ENCODE measurements at regions not wholly inside any gene's neighbourhood (a gene's known extent, or its start where the extent isn't known, plus 50 kb on each side); places are given as distances from the start of the nearest gene placed in this dataset.

DNA sequence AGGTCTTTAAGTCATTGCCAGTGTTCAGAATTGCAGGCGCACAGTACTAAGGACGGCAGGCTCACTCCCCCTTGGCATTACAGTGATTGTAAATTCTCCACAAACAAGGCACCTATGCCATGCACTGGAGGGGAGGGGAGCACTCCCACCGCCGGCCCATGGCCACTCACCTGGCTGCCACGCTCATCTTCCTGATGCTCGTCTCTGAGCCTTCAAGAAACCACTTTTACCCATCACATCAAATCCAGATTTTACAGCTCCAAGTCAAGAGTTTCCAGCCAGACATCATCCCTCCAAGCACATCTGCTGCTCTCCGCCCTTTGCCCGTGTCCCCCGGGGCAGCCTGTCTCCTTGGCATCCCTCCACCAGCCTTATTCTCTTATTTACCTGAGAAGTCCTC lies 350.2 kb upstream of the SHH start:
- no peak for DNase-seq (ENCODE audit: low read depth in 2 of 3, low spot score in 1 of 3)

DNA sequence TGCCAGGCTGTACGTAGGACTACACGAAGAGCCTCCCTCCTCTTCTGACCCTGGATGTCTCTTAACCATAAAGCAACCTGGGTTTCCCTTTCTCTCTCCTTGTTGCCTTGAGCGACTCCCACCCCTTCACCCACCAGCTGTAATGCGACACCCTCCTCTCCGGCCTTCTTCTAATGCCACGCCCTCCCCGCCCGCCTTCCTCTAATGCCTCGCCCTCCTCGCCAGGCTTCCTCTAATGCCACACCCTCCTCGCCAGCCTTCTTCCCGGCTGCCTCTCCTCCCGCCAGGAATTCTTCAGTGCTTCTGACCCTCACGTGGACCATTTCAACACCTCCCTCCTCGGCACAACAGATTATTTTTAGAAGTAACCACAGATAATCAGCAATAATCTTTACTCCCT lies 348.5 kb upstream of the SHH start:
- no peak for DNase-seq (ENCODE audit: low read depth in 2 of 3, low spot score in 1 of 3)

DNA sequence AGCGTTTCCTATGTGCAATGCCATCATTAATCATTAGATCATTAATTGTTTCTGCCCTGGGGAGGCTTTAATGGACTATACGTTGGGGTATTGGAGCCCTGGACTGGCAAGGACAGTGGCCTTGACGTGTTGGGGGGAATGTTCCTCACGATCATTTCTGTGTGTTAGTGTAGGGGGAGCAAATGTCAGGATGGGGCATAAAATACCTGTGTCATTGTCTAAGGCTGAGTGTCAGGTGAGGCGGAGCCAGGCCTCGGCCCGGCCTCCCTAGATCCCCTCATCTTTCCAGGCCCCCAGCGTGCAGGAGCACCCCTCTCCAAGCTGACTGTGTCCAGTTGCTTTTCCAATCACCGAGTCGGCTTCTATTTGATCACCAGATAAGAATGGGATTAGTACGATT lies 346.4 kb upstream of the SHH start:
- DNase-seq (ENCODE audit: low read depth in 2 of 3, low spot score in 1 of 3), result no peak

DNA sequence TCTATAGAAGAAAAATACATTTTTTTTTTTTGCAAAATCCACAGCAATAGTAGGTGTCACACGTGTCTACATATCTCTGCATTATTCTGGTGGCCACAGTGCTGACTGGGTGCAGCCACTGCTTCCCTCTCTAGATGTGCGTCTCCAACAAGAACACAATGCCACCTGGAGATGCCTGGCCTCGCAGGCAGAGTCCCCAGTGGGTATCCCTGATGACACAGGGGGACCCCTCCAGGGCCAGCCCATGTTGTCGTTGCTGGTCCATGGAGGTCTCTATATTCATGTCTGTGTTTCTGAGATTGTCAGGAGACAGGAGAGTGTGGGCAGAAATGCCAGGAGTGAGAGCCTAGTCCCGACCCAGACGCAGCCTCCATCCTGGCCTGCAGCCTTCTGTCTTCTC lies 345.9 kb upstream of the SHH start:
- DNase-seq (ENCODE audit: low read depth in 2 of 3, low spot score in 1 of 3), result no peak

DNA sequence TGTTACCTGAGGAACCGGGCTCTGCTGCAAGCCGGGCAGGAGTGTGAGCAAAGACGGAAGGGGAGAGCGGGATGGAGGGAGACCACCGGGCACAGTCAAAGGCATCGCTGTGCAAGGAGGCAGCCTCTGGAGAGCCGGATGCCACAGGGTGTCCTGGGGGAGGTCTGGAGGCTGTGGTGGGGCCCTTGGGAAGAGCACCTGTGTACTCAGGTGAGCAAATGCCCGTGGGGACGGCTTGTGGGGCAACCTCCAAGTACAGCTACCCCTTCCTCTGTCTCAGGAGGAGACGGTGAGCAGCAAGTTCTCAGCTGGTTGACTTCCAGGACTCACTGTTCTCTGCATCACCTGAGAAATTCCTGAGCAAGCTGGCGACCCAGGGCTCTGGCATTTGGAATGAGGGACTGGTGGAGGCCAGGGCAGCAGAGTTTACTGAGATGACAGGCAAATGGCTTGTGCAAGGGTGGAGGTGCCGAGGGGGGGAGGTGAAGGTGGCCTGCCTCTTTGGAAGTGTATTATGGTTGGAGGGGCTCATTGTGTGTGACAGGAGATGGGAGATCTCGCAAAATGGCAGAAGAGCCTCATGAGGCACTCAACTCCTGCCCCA lies 345.2 kb upstream of the SHH start:
- no peak for DNase-seq (ENCODE audit: low read depth in 2 of 3, low spot score in 1 of 3)

DNA sequence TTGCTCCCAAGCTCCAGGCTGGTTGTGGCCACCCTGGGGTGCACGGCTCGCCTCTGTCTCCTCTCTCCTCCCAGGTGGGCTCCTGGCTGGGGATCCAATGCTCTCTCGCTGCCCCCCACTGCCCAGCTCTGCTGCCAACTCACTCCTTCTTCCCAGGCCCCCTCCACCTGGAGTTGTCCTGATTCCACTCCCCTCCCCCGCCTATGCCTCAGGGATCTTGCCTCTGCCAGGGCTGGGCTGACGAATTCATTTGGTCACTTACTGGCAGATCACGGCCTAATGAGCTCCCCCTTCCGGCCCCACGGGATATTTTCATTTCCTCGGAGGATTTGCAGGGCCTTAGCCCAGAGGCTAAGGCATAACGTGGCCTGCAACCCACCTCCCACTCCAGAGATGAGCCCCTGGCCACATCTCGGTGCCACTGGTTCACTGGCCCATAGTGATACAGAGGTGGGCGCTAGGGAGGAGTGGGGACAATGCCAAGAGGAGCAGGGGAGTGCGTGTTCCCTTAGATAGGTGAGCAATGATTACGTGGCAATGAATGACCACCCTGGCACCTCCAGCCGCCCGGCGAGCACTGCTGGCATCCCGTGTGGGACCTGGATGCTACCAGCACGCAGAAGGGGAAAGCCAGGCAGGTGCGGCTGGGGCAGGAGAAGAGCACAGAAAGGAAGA lies 344.6 kb upstream of the SHH start:
- DNase-seq (ENCODE audit: low read depth in 2 of 3, low spot score in 1 of 3), result no peak

DNA sequence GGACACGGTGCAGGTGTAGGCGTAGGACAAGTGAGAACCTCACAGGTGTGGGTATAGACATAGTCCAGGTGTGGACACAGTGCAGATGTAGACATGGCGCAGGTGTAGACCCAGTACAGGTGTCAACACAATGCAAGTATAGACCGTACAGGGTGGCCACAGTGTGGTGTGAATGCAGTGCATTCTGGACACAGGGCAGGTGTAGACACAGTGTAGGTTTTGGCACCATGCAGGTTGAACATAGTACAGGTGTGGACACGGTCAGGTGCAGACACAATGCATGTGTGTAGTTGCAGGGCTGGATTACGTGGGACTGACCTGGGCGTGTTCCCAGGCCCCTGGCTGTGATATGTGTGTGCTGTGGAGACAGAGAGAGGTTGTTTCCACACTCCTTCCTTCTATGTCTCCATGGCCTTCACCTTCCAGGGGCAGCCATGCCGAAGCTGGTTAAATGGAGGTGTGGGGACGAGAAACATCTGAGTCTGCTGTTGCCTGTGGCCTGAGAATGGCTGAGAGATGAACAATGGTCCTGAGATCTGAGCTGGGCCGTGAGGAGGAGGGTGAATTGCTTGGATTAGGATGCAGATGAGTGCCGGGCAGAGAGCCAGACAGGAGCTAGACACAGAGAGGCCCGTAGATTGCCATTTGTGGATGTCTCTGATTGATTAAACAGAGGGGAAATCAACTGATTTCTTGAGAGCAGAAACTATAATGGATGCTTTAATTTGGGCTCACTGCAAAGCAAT lies 343.9 kb upstream of the SHH start:
- DNase-seq (ENCODE audit: low read depth in 2 of 3, low spot score in 1 of 3), result no peak

DNA sequence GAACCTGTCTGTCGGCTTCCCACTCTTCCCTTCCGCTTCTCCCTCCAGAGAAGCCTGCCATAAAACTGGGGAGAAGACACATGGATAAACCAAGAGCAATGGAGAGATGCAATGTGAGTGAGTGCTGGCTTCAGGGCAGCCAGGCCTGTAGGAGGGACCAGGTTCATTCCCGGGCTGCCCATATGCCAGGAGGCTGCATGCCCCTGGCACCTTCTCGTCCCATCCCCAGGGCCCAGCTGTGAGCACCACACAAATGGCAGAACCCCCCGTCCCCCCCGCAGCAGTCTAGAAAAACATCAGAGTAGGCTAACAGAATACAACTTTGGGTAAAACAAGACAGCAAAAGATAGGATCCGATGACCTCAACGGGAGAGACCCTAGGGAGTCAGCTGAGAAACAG lies 341.3 kb upstream of the SHH start:
- DNase-seq (ENCODE audit: low read depth in 2 of 3, low spot score in 1 of 3), result no peak

DNA sequence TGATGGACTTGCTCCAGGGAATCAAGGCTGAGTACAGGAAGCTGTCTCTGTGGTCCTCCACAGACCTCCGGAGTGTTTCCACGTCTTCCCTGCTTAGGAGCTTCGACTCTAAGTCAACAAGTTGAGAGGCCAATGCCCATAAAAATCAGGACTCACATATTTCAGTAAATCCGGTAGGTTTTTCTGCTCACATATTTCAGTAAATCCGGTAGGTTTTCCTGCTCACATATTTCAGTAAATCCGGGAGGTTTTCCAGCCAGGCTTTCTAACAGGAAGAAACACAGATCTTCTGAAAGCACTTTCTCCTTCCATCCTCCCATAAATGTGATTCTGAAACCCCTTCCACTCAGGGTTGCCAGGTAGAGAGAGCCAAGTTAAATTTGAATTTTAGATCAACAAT lies 340.1 kb upstream of the SHH start:
- no peak for DNase-seq (ENCODE audit: low read depth in 2 of 3, low spot score in 1 of 3)

DNA sequence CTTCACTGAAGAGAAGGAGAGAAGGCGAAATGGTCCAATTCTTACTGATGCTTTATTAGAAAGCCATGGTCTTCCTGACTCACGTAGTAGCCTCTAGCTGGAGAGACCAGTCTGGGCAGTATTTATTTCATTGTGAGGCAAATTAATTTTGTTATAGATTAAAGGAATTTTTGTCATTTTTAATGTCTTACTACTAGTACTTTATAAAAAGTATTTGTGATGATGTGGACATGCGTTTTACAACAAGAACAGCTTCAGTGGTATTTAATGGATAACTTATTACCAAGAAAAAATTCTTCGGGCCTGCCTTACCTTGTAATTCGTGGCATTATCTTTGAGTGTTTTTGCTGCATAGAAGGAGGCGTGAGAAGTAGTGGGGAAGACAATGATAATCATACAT lies 339.4 kb upstream of the SHH start:
- DNase-seq (ENCODE audit: low read depth in 2 of 3, low spot score in 1 of 3), result no peak

DNA sequence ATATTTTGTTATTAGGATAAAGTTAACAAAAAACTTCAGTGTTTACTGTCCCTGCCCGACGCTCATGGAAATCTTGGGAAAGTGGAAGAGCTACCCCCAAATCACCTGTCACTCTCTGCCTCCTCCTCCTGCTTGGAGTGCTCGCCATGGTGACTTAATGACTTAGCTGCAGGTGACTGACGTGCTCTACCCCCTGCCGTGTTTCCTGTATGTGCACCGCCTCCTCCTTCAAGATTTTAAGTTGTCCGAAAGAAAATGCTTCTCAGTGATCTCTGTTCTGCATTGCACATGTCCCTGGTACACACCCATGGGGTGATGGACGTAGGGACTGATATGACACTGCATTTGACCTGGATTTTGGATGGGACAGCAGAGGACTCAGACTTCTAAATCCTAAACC lies 338.8 kb upstream of the SHH start:
- no peak for DNase-seq (ENCODE audit: low read depth in 2 of 3, low spot score in 1 of 3)

DNA sequence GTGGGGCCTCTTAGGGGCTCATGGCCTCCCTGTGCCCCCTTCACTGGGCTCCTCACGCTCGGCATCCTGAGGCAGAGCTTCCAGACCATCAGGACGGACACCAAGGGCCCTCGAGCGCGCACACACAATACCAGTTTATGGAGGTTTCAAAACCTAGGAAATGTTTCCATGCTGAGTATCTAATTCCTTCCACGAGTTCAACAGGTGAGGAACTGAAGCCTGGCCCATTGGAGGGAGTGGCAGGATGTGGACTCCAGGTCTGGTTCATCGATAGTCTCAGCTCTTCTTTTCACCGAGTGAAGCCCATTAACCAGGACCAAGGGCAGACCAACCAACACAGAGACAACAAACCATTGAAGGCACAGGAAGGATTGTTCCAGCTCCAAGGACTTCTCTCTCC lies 336.7 kb upstream of the SHH start:
- no peak for DNase-seq (ENCODE audit: low read depth in 2 of 3, low spot score in 1 of 3)

DNA sequence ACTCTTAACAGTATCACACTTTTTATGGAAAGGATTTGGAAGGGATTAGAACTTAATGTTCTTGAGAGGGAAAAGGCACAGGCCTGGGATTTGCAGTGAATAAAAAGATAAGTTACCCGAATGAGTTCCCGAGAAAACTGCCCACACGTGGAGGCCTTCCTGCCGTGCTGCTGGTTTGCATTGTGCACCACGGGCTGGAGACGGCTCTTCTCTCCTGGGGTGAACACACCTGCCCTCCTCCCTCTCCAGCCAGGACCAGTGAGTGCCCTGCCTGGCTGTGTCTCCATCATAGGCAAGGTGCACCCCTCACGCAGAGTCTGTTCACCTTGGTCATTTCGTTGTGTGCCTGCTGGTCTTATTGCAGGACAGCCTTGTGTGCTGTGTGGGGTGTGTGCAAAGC lies 336.3 kb upstream of the SHH start:
- DNase-seq (ENCODE audit: low read depth in 2 of 3, low spot score in 1 of 3), result no peak

DNA sequence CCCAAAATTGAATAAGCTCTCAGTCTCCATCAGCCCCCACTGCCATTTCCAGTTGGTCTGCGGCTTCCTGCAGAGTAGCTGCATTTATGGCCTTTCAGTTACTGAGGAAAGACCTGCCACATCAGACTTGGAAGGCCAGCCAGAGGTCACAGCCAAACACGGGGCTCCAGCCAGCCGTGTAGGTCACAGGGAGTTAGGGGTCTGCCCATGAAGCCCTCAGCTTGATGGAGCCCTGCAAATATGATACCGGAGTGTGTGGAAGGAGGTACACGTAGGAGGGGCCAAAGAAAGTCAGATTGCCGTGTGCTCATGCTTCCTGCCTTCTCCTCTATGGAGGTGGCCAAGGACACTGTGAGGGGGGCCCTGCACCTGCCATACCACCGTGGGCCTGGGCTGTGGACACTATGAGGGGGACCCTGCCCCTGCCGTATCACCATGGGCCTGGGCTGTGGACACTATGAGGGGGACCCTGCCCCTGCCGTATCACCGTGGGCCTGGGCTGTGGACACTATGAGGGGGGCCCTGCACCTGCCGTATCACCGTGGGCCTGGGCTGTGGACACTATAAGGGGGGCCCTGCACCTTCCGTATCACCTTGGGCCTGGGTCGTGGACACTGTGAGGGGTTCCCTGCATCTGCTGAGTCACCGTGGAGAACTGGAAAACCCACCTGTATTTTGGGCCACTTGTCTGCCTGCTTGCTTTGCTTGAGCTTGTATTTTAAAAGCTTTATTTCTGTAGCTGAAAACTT lies 335.7 kb upstream of the SHH start:
- no peak for DNase-seq (ENCODE audit: low read depth in 2 of 3, low spot score in 1 of 3)

DNA sequence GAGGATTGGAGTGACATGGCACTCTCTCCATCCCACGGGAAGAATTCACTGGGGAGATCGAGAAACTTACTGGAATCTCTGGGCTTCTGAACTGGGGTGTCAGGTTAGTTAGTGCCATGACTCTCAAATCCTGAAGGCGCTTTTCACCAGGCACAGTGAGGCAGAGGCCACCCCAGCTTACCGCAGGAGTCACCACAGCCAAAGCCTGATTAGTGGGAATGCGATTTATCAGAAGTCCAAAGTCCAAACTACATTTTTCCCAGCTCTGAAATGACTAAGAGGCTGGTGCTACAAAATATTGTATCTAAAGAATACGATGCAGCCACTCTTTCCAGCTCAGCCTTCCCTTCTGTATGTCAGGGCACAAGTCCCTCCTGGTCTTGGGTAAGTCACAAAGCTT lies 334.8 kb upstream of the SHH start:
- no peak for DNase-seq (ENCODE audit: low read depth in 2 of 3, low spot score in 1 of 3)

DNA sequence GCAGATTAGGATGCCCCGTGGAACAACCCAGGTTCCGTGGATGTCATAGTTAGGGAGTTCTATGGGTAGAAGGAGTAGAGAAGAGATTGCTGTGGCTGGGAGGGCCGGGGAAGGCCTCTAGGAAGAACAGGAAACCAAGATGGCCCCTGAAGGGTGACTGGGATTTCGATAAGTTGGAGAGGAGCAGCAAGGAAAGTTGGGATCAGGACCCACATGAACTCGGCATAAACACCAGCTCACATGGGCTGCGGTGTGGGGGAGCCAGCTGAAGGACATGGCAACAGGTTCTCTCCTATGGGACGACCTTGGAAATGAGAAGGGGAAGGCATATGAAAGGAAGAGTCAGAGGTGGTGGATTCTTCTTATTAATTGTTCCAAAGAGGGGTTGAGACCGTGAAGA lies 333.7 kb upstream of the SHH start:
- no peak for DNase-seq (ENCODE audit: low read depth in 2 of 3, low spot score in 1 of 3)

DNA sequence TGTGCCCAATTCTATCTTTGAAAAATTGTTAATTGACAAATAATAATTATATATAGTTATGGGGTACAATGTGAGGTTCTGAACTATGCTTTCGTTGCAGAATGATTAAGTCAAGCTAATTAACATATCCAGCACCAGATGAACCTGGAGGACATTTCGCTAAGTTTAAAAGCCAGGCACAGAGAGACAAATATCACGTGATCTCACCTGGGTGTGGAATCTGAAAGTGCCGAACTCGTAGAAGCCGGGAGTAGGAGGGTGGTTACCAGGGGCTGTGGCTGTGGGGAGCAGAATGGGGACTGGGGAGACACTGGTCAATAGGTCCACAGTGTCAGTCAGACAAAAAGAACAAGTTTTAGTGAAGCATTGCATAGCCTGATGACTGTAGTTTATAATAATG lies 332.9 kb upstream of the SHH start:
- no peak for DNase-seq (ENCODE audit: low read depth in 2 of 3, low spot score in 1 of 3)

DNA sequence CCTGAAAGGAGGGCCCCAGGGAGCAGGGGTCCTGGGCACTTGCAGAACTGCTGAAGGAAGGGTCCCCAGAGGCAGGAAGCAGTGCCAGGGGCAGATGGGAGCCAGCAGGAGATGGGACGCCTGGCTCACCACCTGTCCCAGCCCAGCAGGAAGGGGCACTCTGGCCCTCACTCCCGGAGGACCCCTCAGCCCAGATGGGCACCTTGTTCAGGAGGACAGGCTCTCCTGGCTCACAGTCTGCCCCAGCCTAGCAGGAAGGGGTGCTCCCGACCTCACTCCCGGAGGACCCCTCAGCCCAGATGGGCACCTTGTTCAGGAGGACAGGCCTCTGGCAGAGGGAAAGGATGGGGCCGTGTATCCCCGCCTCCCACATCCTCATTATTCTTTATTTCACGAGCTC lies 331.4 kb upstream of the SHH start:
- DNase-seq (ENCODE audit: low read depth in 2 of 3, low spot score in 1 of 3), result no peak

DNA sequence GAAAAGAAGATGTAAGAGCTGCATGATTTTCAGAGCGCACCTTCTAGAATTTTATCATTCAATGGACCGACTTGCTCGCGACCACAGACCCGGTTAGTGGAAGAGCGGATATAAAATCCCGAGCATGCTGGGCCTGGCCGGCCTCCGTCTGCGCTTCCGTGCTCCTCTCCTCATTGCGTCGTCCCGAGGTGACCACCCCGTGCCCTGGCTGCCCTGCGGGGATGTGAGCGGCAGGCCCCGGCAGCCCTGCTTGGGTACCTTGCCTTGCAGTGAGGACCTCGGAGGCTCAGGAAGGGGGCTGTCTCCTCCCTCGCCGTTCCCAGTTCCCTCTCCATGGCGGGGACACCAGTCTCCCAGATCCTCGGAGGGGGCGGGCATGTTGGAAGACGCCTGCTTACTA lies 330.9 kb upstream of the SHH start:
- no peak for DNase-seq (ENCODE audit: low read depth in 2 of 3, low spot score in 1 of 3)

DNA sequence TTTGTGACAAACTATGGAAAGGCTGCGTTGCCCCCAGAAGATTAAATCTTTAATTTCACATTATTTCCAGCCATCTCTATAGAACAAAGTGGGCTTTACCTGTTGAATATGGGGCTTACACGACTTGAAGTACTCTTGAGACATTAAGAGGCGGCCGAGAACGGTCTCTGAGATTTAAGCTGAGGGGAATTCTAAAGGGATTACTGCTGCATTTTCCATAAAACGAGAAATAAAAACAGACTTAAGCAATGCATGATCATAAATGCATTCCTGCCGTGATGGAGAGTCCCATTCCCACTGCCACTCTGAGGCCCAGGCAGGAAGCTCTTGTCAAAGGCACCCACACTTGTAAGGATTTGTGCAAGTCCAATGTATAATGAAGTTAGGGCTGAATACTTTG lies 329.7 kb upstream of the SHH start:
- DNase-seq (ENCODE audit: low read depth in 2 of 3, low spot score in 1 of 3), result no peak

DNA sequence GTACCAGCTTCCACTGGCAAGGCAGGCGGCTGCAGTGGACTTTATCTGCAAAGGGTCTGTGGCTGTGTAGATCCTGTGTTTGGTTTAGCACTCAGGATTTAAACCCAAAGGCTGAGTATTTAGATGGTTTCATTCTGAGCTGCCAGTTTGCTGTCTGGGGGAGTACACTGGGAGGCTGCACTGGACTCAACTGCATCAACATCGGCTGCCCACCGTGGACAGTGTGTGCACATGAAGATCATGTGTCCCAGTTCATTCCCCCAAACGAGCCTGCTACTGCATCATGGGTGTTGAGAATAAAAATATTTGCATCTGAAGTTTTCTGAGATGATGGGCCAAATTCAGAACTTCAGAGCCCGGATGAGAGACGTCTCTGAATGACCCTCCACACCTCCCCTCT lies 328.6 kb upstream of the SHH start:
- DNase-seq (ENCODE audit: low read depth in 2 of 3, low spot score in 1 of 3), result no peak

DNA sequence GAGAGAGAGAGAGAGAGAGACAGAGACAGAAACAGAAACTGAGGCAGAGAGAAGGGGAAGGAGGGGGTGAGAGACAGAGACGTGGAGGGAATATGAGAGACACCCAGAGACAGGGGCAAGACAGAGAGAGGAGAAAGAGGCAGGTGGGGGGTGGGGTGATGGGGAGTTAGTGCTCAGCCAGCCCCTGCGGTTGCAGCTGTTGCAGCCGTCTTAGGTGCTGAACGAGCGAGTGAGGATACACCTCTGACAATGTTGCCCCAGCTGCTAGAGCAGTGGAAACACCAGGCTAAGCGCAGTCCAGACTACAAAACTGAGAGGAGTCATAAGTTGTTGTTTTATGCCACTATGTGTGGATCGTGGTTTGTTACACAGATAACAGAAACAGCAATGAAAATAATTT lies 328.2 kb upstream of the SHH start:
- no peak for DNase-seq (ENCODE audit: low read depth in 2 of 3, low spot score in 1 of 3)
